SK-MEL-5 (cell line): ENCODE measurements at regions not wholly inside any gene's neighbourhood (a gene's known extent, or its start where the extent isn't known, plus 50 kb on each side); places are given as distances from the start of the nearest gene placed in this dataset.
"Not testable (repeated sequence)": the region's sequence is repeated elsewhere in the genome, so short reads cannot be mapped to it uniquely, and the experiment has no call there.

Experiments
- DNase-seq: peaks from one replicate; pipeline ENCODE4 v3.0.0-alpha.2; 2016; ENCODE audit warnings: low read depth, low spot score
- in situ Hi-C: cut with HindIII; loops from 2 replicates; pipeline ENCODE4 v1.10.0; 2016; ENCODE audit warnings: low sequenced_read_pairs, high pct_unique_total_duplicates, low pct_unique_long_range_greater_than_20kb

GRCh38 chr1:60257531-60257930, 184.0 kb upstream of the C1orf87 start:
- no peak for DNase-seq
- in situ Hi-C loops = no loop called here

GRCh38 chr1:60255565-60255964, 182.0 kb upstream of the C1orf87 start:
- no peak for DNase-seq
- in situ Hi-C loops = no loop called here

- in situ Hi-C loops = no loop called here
- DNase-seq = no peak
These were observed 177.9 kb upstream of the C1orf87 start for GRCh38 chr1:60251426-60251825.

- in situ Hi-C loops, DNase-seq: not testable (repeated sequence)
These were observed 173.9 kb upstream of the C1orf87 start for GRCh38 chr1:60247467-60247866.

DNA sequence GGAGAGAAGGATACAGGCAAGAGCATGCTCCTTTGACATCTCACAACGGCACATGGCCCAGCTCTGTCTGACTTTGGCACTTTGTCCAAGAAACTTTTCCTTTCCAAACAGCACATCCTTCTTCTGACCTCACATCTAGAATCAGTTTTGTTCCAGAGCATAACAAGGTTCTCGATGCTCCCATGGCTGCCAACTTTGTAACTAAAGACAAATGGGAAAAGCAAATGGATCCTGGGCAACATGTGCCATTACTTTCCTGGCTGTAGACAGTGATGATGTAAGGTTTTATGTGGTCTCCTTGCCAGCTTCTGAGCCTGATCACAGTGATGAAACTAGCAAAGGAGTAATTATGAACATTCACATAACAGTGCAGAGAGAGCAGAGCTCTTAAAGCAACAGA, 171.8 kb upstream of the C1orf87 start:
- in situ Hi-C loops = no loop called here
- no peak for DNase-seq

DNA sequence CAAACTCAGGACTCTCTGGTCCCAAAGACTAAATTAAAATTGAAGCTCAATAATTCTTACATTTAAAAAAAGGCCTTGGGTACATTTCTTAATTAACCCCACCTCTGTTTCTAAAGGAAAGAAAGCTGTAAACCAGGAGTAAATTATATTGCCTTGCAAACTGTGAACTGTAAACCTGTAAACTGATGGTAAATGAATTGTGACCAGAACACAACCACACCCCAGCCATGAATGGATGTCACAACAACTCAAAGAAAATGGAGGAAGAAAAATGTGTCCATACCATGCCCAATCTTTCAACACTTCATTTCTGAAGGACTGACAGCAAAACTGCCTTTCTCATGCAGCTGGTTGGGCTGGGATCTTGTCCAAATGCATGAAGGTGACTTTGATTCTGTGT, 171.3 kb upstream of the C1orf87 start:
- in situ Hi-C loops = no loop called here
- DNase-seq = no peak

GRCh38 chr1:60235275-60235674, 161.7 kb upstream of the C1orf87 start:
- in situ Hi-C loops = no loop called here
- DNase-seq = no peak

GRCh38 chr1:60234776-60235175, 161.2 kb upstream of the C1orf87 start:
- in situ Hi-C loops = no loop called here
- DNase-seq = no peak

DNA sequence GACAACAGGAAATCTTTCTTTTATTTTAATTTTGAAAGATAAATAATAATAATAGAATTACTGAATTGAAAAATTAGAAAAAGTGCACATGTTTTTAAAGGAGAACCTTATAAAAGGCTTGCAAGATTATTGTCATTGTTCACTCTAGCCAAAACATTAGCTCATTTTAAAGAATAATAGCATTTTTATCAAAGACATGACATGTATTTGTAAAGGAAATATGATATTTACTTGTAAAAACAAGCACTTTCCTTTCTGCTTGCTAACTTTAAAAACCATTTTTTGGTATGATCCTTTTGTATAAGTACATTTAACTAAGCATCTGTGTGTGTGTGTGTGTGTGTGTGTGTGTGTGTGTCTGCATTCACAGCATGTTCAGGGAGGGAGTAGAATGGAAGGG, 156.3 kb upstream of the C1orf87 start:
- in situ Hi-C loops = no loop called here
- DNase-seq = no peak

DNA sequence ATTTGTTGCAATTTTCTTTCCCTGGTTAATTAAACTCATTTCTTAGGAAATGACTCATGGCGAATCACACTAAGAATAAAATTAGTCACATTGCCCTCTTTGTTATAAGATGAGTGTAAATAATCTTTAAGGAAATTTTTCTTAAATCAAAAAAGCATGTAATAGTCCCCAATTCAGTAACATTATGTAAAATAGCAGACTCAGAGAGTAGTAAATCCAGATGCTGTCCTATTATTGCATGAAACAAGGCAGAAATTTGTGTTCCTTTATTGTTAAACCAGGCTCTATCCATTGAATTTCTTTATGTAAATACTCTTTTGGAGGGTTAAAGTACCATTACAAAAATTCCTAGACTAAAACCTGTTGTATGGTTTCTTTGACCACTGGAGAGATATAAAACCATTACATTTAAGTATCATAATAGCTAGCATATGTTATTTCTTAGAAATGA, 154.5 kb upstream of the C1orf87 start:
- in situ Hi-C loops = no loop called here
- no peak for DNase-seq

DNA sequence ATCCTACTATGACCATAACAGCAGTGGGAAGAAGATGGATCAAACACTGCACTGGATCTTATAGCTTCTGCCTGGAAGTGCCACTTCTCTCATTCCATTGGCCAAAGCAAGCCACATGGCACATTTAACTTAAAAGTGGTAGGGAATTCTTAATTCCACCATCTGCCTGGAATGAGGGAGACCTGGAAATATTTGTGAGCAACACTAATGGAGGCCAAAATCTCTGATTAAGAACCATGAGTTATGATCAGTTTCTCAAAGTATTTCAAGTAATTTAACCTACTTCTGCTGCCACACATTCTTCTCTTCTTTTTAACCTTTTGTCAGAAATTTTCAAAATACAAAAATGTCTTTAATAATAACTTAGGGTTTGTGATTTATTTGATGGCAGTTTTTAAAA, 154.0 kb upstream of the C1orf87 start:
- no peak for DNase-seq
- in situ Hi-C loops = no loop called here

GRCh38 chr1:60225486-60225885, 151.9 kb upstream of the C1orf87 start:
- DNase-seq = no peak
- in situ Hi-C loops = no loop called here

- in situ Hi-C loops = no loop called here
- no peak for DNase-seq
These were observed 151.0 kb upstream of the C1orf87 start for GRCh38 chr1:60224523-60224922.

DNA sequence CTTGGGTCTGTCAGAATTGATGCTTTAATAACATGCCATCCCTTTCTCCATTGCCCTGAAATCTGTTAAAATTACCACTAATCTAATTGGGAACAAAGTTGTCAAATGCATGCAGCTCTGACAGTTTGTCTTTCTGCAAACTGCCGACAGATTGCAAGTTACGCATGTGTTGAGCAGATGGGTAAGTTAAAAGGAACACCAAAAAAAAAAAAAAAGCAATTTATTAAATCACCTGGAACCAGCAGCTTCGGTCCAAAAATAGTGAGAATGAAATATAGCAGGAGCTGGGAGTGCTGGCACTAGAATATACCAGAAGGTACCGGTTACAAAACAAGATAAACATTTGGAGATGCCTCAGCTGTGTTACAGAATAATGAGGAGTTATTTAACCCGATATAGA, 149.6 kb upstream of the C1orf87 start:
- in situ Hi-C loops = no loop called here
- no peak for DNase-seq

GRCh38 chr1:60222360-60223115, 149.0 kb upstream of the C1orf87 start:
- DNase-seq = no peak
- in situ Hi-C loops = no loop called here

- in situ Hi-C loops = no loop called here
These were observed 139.7 kb upstream of the C1orf87 start for GRCh38 chr1:60213253-60213652.

GRCh38 chr1:60196026-60196425, 122.5 kb upstream of the C1orf87 start:
- in situ Hi-C loops = no loop called here
- no peak for DNase-seq

More at GRCh38 chr1:60213253-60213652, 139.7 kb upstream of the C1orf87 start:
- no peak for DNase-seq

- no peak for DNase-seq
- in situ Hi-C loops = no loop called here
These were observed 112.1 kb upstream of the C1orf87 start for GRCh38 chr1:60185684-60186083.

- DNase-seq = no peak
- in situ Hi-C loops = no loop called here
These were observed 111.0 kb upstream of the C1orf87 start for GRCh38 chr1:60184521-60184920.
